Osteocyte (in vitro differentiated cells): ENCODE measurements at regions not wholly inside any gene's neighbourhood (a gene's known extent, or its start where the extent isn't known, plus 50 kb on each side); places are given as distances from the start of the nearest gene placed in this dataset.
A peak's percentile ranks its signal among the peaks of the same experiment; 100 is the strongest.

Experiments used
- DNase-seq: peaks from one replicate; pipeline ENCODE4 v3.0.0; 2021; ENCODE audit warnings: mixed read lengths; ENCODE audit not compliant: unreplicated experiment; ENCODE audit errors: extremely low spot score
- H3K27ac Mint-ChIP-seq: one replicate; pipeline ENCODE4 v1.8.0; 2021; ENCODE audit warnings: mild to moderate bottlenecking, mixed read lengths; ENCODE audit not compliant: unreplicated experiment
- H3K27me3 Mint-ChIP-seq: one replicate; pipeline ENCODE4 v1.8.0; 2021; ENCODE audit warnings: mixed read lengths; ENCODE audit not compliant: unreplicated experiment
- H3K36me3 Mint-ChIP-seq: one replicate; pipeline ENCODE4 v1.8.0; 2021; ENCODE audit warnings: mixed read lengths; ENCODE audit not compliant: unreplicated experiment
- H3K4me1 Mint-ChIP-seq: one replicate; pipeline ENCODE4 v1.8.0; 2021; ENCODE audit warnings: mixed read lengths; ENCODE audit not compliant: unreplicated experiment
- H3K4me3 Mint-ChIP-seq: one replicate; pipeline ENCODE4 v1.8.0; 2021; ENCODE audit warnings: mild to moderate bottlenecking, moderate library complexity, mixed read lengths; ENCODE audit not compliant: unreplicated experiment
- H3K9me3 Mint-ChIP-seq: one replicate; pipeline ENCODE4 v1.8.0; 2021; ENCODE audit warnings: mixed read lengths; ENCODE audit not compliant: unreplicated experiment
- TF ChIP-seq, protein P1 (sequence below): fragments of 200-600 bp; sonication (generic); IDR thresholded peaks from 2 replicates; pipeline ENCODE4 v1.5.0; 2021; ENCODE audit warnings: antibody characterized with exemption, mild to moderate bottlenecking, moderate library complexity

DNA sequence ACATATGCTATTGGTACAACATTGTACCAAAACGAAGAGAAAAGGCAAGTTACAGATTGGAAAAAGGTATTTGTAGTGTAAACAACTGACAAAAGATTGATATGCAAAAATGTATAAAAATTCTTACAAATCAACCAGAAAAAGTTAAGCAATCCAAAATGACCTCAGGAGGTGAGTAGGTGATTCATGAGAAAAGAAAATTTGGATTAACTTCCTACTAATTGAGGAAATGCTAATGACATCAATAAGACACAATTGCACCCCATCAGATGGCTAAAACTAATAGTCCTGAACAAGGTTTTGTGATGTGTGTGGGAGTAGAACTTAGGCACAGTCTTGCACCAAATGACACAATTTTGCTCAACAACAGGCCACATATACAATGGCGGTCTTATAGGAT lies 129.3 kb downstream of the COPS8 start:
- H3K27ac Mint-ChIP-seq: no peak overlapping the region
- no peaks in the 10 kb centered on the region for H3K9me3 Mint-ChIP-seq
- TF ChIP-seq, protein P1, sequence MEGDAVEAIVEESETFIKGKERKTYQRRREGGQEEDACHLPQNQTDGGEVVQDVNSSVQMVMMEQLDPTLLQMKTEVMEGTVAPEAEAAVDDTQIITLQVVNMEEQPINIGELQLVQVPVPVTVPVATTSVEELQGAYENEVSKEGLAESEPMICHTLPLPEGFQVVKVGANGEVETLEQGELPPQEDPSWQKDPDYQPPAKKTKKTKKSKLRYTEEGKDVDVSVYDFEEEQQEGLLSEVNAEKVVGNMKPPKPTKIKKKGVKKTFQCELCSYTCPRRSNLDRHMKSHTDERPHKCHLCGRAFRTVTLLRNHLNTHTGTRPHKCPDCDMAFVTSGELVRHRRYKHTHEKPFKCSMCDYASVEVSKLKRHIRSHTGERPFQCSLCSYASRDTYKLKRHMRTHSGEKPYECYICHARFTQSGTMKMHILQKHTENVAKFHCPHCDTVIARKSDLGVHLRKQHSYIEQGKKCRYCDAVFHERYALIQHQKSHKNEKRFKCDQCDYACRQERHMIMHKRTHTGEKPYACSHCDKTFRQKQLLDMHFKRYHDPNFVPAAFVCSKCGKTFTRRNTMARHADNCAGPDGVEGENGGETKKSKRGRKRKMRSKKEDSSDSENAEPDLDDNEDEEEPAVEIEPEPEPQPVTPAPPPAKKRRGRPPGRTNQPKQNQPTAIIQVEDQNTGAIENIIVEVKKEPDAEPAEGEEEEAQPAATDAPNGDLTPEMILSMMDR: no peak
- peaks cover 30% of the 10 kb centered on the region for H3K4me1 Mint-ChIP-seq
- H3K27me3 Mint-ChIP-seq: no peaks in the 10 kb centered on the region
- DNase-seq: no peak
- H3K4me3 Mint-ChIP-seq: no peak overlapping the region
- H3K36me3 Mint-ChIP-seq: no peaks in the 10 kb centered on the region

DNA sequence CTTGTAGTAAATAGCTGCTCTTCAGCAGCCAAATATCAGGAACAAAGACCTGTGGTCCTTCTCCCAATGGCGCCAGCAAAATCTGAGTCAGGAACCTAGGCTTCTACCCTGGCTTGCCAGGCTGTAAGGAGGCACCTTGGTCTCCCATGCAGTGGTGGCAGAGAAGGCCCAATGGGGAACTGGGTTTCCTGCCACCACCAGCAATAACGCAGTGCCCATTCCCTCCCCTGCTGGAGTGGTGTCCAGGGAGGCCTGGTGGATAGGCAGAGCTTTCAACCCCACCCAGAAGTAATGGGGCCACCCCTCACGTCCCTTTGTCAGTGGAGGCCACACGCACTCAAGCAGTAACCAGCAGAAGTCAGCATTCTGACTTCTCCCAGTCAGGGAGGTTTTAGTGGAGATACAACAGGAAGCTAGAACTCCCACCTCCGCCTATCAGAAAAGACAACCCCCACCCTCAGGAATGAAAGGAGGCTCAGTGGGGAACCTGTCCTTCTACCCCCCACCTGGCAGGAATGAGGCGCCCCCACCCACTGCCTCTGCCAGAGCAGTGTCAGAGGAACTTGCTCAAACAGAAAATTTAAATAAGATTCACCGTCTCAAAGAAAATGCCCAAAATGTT lies 132.4 kb downstream of the COPS8 start:
- TF ChIP-seq, protein P1: no peak
- no peaks in the 10 kb centered on the region for H3K9me3 Mint-ChIP-seq
- no peak overlapping the region for H3K4me3 Mint-ChIP-seq
- H3K36me3 Mint-ChIP-seq: no peaks in the 10 kb centered on the region
- no peaks in the 10 kb centered on the region for H3K27me3 Mint-ChIP-seq
- peaks cover 51% of the 10 kb centered on the region for H3K4me1 Mint-ChIP-seq
- no peak for DNase-seq
- peak overlapping the region; percentile 78 for H3K27ac Mint-ChIP-seq

DNA sequence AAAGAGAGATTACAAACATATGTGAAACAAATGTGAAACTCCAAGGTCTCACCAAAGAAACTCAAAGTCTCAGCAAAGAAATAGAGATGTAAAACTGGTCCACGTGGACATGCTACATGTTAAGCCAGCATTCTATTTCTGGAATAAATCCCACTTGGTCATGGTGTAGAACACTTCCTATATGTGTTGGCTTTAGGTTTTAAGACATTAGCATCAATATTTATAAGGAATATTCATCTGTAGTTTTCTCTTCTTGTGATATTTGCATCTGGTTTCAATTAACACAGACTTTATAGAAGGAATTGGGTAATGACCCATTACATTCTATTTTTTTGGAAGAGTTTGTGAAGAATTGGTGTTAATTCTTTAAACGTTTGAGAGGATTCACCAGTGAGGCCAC lies 133.1 kb downstream of the COPS8 start:
- Mint-ChIP-seq H3K9me3 (no peaks in the 10 kb centered on the region), H3K4me3 (no peak overlapping the region), H3K4me1 (peaks cover 58% of the 10 kb centered on the region), H3K36me3 (no peaks in the 10 kb centered on the region), H3K27ac (peak overlapping the region; percentile 78), H3K27me3 (no peaks in the 10 kb centered on the region)
- DNase-seq: no peak
- TF ChIP-seq, protein P1: no peak

DNA sequence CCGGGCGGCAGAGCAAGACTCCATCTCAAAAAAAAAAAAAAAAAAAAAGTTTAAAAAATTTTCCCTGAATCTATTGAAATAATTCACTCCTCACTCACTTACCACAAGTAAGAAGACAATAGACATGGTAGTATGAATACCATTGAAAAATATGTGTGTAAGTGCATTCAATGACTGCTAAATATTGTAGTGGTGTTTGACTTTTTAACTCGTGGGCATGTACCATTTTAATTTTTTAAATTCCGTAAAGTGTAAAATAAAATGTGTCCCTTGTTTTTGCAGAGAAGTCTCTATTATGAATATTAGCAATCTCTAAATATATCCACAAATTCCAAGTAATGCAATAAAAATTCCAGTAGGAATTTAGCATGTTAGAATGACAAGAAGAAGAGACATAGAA lies 134.1 kb downstream of the COPS8 start:
- TF ChIP-seq, protein P1: no peak
- no peaks in the 10 kb centered on the region for H3K9me3 Mint-ChIP-seq
- H3K36me3 Mint-ChIP-seq: no peaks in the 10 kb centered on the region
- DNase-seq: no peak
- no peak overlapping the region for H3K4me3 Mint-ChIP-seq
- peak overlapping the region; percentile 71 for H3K27ac Mint-ChIP-seq
- peaks cover 66% of the 10 kb centered on the region for H3K4me1 Mint-ChIP-seq
- no peaks in the 10 kb centered on the region for H3K27me3 Mint-ChIP-seq

DNA sequence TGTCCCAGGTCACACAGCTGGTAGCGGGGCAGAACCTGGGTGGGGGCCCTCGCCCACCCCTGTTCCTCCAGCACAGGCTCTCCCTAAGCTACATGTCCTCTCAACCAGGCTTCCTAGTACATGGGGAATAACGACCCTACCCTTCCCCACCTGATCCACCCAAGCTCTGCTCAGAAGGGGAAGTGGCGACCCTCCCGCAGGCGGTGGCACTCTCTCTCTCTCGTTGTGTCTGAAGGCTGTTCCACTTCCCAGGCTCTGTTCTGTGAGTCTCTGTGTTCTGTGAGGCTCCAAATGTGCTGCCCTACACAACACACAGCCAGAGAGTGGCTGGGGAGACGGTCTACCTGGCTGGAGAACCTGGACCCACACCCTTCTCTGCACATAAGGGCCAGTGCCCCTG lies 135.8 kb downstream of the COPS8 start:
- no peak overlapping the region for H3K4me3 Mint-ChIP-seq
- H3K4me1 Mint-ChIP-seq: peaks cover 66% of the 10 kb centered on the region
- H3K9me3 Mint-ChIP-seq: no peaks in the 10 kb centered on the region
- no peak for DNase-seq
- no peaks in the 10 kb centered on the region for H3K27me3 Mint-ChIP-seq
- H3K36me3 Mint-ChIP-seq: no peaks in the 10 kb centered on the region
- TF ChIP-seq, protein P1: no peak
- peak overlapping the region; percentile 93 for H3K27ac Mint-ChIP-seq
